ENCODE measurements at regions not wholly inside any gene's neighbourhood (a gene's known extent, or its start where the extent isn't known, plus 50 kb on each side); places are given as distances from the start of the nearest gene placed in this dataset.

- no peak overlapping the region for H3K9ac ChIP-seq (ENCODE audit: low read depth in 1 of 2, low read length in 2 of 2)
- WGBS: 80% methylated on average over 3 of the region's 3 CpGs
- no peaks in the 10 kb centered on the region for H3K4me1 ChIP-seq (ENCODE audit: control insufficient read depth in 4 of 4, insufficient read depth in 4 of 4, low read length in 3 of 4)
- no peak for DNase-seq (ENCODE audit: low spot score)
- no peak overlapping the region for H3K4me3 ChIP-seq (ENCODE audit: low read depth in 1 of 3, low read length in 3 of 3)
- TF ChIP-seq EGR1 (IDR thresholded peaks at IDR 0.05; ENCODE audit: low read depth in 2 of 2): no peak
- TF ChIP-seq HNF4A (conservative IDR thresholded peaks at IDR 0.05): no peak
- no peaks in the 10 kb centered on the region for H3K27me3 ChIP-seq (ENCODE audit: control insufficient read depth in 4 of 4, insufficient read depth in 4 of 4, low read length in 3 of 4)
- H3K27ac ChIP-seq (ENCODE audit: low read depth in 1 of 2, low read length in 2 of 2): no peak overlapping the region
- no peaks in the 10 kb centered on the region for H3K9me3 ChIP-seq (ENCODE audit: control insufficient read depth in 4 of 4, low read length in 3 of 4)
- H3K36me3 ChIP-seq (ENCODE audit: control insufficient read depth in 4 of 4, insufficient read depth in 3 of 4, low read depth in 1 of 4, low read length in 3 of 4): no peaks in the 10 kb centered on the region
These were observed 70.8 kb upstream of the IL15 start for GRCh38 chr4:141565379-141566089.

- Histone ChIP-seq H3K27ac (ENCODE audit: low read depth in 1 of 2, low read length in 2 of 2) (no peak overlapping the region), H3K4me1 (ENCODE audit: control insufficient read depth in 4 of 4, insufficient read depth in 4 of 4, low read length in 3 of 4) (no peaks in the 10 kb centered on the region), H3K9ac (ENCODE audit: low read depth in 1 of 2, low read length in 2 of 2) (no peak overlapping the region), H3K4me3 (ENCODE audit: low read depth in 1 of 3, low read length in 3 of 3) (no peak overlapping the region), H3K27me3 (ENCODE audit: control insufficient read depth in 4 of 4, insufficient read depth in 4 of 4, low read length in 3 of 4) (no peaks in the 10 kb centered on the region), H3K9me3 (ENCODE audit: control insufficient read depth in 4 of 4, low read length in 3 of 4) (no peaks in the 10 kb centered on the region), H3K36me3 (ENCODE audit: control insufficient read depth in 4 of 4, insufficient read depth in 3 of 4, low read depth in 1 of 4, low read length in 3 of 4) (no peaks in the 10 kb centered on the region)
- TF ChIP-seq REST (IDR thresholded peaks at IDR 0.05) (no peak), NR2F2 (IDR thresholded peaks at IDR 0.05) (no peak), JUND (IDR thresholded peaks at IDR 0.05) (no peak), CTCF (IDR thresholded peaks at IDR 0.05; ENCODE audit: low read depth, low read length, missing input control) (no peak), FOXA1 (IDR thresholded peaks at IDR 0.05) (no peak), GABPA (IDR thresholded peaks at IDR 0.05 in 1 of 2, conservative IDR thresholded peaks at IDR 0.05 in 1 of 2) (no peak), RXRA (IDR thresholded peaks at IDR 0.05) (no peak), YY1 (IDR thresholded peaks at IDR 0.05) (no peak), FOXA2 (IDR thresholded peaks at IDR 0.05) (no peak), HNF4G (IDR thresholded peaks at IDR 0.05) (no peak), MAX (IDR thresholded peaks at IDR 0.05) (no peak), SP1 (IDR thresholded peaks at IDR 0.05) (no peak), ATF3 (IDR thresholded peaks at IDR 0.05) (no peak), TAF1 (conservative IDR thresholded peaks at IDR 0.05) (no peak), RAD21 (IDR thresholded peaks at IDR 0.05) (no peak), HNF4A (conservative IDR thresholded peaks at IDR 0.05) (no peak), ZBTB33 (IDR thresholded peaks at IDR 0.05) (no peak), EGR1 (IDR thresholded peaks at IDR 0.05; ENCODE audit: low read depth in 2 of 2) (no peak)
- 73% methylated on average over 4 of the region's 4 CpGs for WGBS
- DNase-seq (ENCODE audit: low spot score): no peak
These were observed 69.0 kb upstream of the IL15 start for GRCh38 chr4:141567326-141567915.
